HG02870 (cell line): ENCODE measurements at regions not wholly inside any gene's neighbourhood (a gene's known extent, or its start where the extent isn't known, plus 50 kb on each side); places are given as distances from the start of the nearest gene placed in this dataset.

Experiments used
- ATAC-seq: cut with Tn5 transposase; IDR thresholded peaks from one replicate; pipeline ENCODE4 v1.9.1; 2021; ENCODE audit warnings: mild to moderate bottlenecking, moderate library complexity; ENCODE audit not compliant: unreplicated experiment

GRCh38 chr1:209268479-209268878, 315.0 kb upstream of the CAMK1G start:
- no peak for ATAC-seq

GRCh38 chr1:209276321-209276720, 307.2 kb upstream of the CAMK1G start:
- ATAC-seq = no peak

GRCh38 chr1:209277662-209278061, 305.9 kb upstream of the CAMK1G start:
- ATAC-seq = no peak

- no peak for ATAC-seq
Observed at GRCh38 chr1:209291715-209292114, 291.8 kb upstream of the CAMK1G start.

- ATAC-seq = no peak
Observed at GRCh38 chr1:209302779-209303568, 280.5 kb upstream of the CAMK1G start.

DNA sequence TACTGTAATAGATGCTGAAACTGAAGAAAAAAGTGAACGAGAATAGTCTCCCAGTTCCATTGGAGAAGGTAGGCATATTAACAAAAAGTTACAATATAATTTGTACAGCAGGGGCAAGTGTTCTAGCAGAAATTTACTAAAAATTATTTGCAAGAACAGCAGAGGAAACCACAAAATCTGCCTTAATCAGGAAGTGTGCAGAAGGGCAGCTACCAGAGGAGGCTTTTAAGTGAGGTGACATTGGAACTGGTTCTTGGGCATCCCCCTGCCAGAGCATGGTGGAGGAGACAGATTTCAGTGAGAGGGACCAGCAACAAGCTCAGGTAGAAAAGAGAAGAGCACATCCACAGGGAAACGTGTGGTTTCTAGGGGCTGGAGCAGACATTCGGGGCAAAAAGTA, 279.3 kb upstream of the CAMK1G start:
- no peak for ATAC-seq

GRCh38 chr1:209305221-209305954, 278.1 kb upstream of the CAMK1G start:
- no peak for ATAC-seq

- no peak for ATAC-seq
Observed at GRCh38 chr1:209307846-209308245, 275.7 kb upstream of the CAMK1G start.

- ATAC-seq = no peak
Observed at GRCh38 chr1:209309198-209309597, 274.3 kb upstream of the CAMK1G start.

DNA sequence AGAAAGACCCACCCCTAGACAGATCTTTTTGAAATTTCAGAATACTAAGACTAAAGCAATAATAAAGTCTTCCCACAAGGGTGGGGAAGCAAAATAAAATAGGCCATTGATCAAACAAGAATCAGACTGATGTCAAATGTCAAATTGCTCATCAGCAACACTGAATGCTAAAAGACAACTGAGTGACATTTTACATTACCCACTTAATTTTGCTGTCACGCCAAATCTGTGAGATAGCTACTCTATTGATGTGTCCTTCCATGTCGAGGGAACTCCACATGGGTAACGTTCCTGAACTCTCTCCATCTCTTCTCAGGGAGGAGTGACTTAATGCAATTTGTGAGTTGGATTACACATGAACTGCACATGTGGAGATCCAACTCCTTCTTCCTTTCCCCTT, 271.7 kb upstream of the CAMK1G start:
- no peak for ATAC-seq

GRCh38 chr1:209316929-209317328, 266.6 kb upstream of the CAMK1G start:
- ATAC-seq = no peak

GRCh38 chr1:209318181-209319056, 265.1 kb upstream of the CAMK1G start:
- no peak for ATAC-seq

DNA sequence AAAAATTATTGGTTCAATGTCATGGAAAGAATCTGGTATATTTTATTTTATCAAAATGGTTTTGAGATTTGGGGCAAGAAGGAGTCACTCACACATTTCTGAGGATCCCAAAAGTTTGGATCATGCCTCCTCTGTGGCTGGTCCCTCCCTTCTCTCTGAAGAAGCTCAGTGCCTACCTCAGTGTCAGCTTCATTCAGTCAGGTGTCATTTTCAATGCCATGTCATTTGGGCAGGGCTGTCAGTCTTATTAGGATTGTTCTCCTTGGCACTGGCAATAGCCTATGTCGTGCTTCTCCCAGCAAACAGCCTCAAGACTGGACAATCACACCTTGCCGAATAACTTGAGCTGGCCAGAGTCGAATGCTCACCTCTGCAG, 264.5 kb upstream of the CAMK1G start:
- ATAC-seq = no peak

GRCh38 chr1:209319549-209319948, 264.0 kb upstream of the CAMK1G start:
- no peak for ATAC-seq

DNA sequence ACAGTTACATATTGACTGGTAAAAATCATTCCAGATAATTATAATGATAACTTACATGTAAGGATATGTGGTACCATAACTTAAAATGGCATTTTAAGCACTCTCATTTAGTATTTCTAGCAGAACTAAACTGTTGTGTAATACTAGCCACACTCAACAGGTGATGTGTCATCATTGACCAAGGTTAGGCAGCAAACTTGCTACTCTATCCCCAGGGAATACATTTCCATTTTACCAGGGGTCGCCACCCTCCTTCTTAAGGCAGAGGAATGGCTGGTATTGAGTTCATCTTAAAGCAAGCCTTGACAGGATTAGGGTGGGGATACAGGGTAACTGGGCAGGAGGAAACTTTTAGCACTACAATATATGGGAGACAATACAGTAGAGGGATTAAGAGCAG, 259.8 kb upstream of the CAMK1G start:
- ATAC-seq = no peak

- ATAC-seq = no peak
Observed at GRCh38 chr1:209324901-209325871, 258.3 kb upstream of the CAMK1G start.

- no peak for ATAC-seq
Observed at GRCh38 chr1:209326076-209326475, 257.4 kb upstream of the CAMK1G start.

DNA sequence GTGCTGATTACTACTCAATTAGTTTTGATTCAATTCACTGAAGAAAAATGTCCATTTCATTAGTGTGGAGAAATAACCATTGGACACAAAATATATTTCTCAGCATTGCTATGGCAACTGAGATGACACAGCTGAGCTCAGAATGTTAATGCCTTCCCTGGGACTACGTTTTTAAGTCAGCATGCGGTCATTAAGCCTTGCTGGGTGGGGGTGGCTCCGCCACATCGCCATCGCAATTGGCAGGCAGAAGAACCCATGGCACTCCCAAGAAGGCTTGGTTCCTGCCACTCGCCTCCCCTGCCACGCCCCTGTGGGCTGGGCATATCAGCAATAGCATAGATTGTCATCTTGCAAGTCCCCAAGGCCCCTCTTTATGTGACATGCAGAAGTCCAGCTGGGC, 256.7 kb upstream of the CAMK1G start:
- no peak for ATAC-seq

DNA sequence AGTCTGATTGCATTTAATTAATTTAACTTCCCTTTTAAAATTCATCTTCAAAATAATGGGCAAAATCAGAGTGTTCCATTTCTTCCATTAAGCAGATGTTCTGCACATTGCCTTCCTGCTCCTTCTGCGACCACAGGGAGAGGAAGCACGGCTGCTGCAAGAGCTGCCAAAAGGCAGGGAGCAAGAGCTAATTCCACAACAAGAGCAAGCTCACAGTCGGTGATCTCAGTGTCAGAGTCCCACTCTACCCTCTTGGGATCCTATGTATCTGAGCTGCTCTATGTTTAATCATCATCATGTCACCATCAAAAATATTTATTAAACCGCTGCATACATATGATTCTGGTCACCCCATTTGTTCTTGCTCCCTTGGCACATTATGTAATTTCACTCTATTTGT, 255.3 kb upstream of the CAMK1G start:
- ATAC-seq = no peak

DNA sequence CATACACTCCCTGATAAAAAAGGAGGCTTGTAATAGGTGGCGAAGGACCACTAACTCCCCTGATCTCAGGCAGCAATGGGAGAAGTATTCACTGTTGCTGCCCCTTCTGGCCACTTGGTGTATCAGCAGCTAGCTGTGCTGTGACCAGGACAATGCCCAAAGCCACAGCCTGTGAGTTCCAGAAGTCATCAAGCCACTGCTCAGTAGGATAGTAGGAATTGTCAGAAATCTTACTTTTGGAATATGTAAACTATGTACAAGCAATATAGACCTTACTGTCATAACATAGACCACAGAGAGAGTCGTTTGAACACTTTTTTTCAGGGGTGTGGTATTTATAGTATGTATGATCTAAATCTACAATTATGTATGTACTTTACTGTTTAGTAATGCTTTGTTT, 248.3 kb upstream of the CAMK1G start:
- ATAC-seq = no peak
